HG03135 (cell line): ENCODE measurements at regions not wholly inside any gene's neighbourhood (a gene's known extent, or its start where the extent isn't known, plus 50 kb on each side); places are given as distances from the start of the nearest gene placed in this dataset.
"Not testable (repeated sequence)": the region's sequence is repeated elsewhere in the genome, so short reads cannot be mapped to it uniquely, and the experiment has no call there.

ENCODE experiments used
- ATAC-seq: cut with Tn5 transposase; IDR thresholded peaks from one replicate; pipeline ENCODE4 v1.9.1; 2021; ENCODE audit warnings: mild to moderate bottlenecking, moderate library complexity; ENCODE audit not compliant: unreplicated experiment

DNA sequence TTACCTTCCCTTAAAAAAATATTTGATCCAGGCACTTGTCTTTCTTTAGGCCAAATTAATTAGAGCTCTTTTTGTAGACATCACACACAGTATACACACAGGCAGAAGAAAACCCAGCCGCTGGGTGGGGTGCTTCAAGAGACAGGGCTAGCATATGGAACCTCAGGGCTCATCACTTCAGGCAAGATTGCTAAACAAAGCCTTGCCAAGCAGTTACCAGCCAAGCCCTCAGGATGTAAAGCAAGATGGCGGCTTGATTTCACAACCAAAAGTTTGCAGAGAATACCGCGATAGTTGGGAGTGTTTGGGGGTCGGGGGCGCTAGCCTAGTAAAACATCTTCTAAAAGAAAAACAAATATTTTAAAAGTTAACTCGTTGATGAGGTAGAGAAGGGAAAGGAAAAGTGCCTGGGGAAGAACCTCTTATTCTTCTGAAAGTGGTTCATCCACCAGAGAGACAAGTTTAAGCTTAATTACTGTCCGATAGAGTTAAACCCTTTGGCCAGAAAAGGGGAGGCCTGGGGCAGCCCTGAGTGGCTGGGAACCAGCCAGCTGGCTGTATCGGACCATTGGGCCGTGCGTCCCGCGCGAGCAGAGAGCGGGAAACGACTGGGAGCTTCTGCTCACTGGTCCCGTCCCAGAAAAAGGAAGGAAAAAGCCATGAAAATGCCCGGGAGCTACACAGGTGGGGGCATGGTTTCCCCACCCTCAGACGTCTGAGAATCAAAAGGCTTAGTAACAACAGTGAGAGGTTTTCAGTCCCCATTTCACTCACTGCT lies 254.9 kb upstream of the PCDH20 start:
- ATAC-seq: no peak

DNA sequence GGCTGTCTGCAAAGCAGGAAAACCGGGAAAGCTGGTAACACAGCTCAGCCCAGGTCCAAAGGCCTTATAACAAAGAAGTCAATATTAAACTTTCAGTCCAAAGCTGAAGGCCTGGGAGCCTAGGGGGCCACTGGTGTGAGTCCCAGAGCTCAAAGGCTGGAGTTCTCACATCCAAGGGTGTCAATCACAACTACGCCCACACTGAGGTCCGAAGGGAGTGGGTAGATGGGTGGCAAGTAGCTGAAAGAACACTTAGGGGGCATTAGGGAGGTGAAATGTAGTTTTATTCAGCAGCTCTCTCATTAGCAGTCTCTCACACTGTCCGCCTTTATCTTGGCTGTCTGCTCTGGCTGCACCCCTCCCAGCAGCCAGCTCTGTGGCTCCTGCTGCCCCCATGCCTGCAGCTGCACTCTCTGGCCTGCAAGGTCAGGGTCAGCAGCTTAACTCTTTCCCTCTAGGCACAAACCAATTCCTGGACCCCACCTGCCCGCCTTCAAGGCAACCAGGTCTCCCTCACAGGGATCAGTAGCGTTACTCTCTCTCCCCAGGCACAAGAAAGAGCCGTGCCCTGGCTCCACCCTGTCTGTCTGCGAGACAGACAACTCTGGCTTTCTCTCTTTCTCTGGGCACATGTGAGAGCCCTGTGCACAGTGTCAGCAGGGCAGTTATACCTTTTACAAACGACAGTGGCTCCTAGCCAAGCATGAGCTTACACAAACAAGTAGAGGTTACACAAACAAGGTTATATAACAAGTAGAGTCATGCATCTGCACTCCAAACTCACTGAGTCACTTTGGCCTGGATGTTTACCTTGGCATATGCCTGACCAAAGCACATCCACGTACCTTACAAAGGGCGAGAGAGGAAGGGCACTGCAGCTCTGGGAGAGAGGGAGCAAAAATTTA lies 249.4 kb upstream of the PCDH20 start:
- no peak for ATAC-seq

DNA sequence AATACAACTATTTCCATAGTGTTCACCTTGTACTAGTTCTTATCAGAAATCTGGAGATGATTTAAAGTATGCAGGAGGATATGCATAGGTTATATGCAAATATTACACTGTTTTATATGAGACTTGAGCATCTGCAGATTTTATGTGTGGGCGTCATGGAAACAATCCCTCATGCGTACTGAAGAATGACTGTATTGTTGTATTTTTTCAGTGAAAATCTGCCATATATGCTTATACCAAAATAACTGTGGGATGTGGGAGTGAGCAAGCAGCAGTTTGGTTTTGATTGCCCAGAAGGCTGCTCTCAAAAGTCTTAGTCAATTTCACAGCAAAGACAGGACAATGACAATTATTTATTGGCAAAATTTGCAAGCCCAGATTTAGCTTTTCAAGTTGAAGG lies 238.8 kb upstream of the PCDH20 start:
- ATAC-seq: no peak

DNA sequence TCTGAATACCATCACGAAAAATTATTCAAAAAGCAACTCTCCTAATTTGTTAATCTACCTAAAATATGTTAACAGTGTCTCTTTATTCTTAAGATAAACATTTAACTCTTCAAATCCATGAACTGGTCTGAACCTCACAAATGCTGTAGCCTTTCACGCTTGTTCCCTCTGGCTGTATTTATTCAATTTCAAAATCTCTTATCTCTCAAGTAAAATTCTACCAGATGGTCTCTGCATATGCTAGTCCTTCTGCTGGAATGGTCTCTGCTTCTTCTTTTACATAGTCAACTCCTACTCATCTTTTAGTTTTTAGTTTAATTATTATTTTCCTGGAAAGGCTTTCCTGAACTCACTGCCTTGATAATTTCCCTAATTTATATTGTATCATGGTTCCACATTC lies 232.9 kb upstream of the PCDH20 start:
- no peak for ATAC-seq

DNA sequence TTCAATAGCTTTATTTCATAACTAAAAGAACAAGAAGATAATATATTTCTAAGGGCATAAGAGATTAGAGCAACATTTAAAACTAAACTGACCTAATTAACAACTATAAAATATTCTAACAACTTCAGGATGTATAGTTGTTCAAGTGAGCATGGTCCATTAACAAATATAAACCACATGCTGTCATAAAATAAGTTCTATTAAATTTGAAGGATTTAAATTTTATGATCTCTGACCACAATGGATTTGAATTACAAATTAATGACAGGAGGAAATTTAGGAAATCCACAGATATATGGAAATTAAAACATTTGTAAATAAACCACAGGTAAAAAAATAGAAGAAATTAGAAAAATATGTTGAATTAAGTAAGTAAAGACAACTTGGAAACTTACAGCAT lies 196.5 kb upstream of the PCDH20 start:
- no peak for ATAC-seq

DNA sequence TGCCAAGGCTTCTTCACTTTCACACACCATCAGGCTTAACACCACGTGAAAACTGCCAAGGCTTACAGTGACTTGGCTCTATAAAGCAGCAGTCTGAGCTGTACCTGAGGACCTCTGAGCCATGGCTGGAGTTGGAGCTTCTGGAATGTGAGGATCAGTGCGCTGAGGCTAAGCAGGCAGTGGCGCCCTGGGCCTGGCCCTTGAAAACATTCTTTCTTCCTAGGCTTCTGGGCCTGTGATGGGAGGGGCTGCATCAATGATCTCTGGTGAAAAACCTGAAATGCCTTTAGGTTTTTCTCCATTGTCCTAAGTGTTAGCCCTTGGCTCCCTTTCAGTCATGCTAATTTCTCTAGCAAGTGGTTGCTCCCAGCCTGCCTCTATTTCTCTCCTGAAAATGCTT lies 192.5 kb upstream of the PCDH20 start:
- ATAC-seq: no peak

DNA sequence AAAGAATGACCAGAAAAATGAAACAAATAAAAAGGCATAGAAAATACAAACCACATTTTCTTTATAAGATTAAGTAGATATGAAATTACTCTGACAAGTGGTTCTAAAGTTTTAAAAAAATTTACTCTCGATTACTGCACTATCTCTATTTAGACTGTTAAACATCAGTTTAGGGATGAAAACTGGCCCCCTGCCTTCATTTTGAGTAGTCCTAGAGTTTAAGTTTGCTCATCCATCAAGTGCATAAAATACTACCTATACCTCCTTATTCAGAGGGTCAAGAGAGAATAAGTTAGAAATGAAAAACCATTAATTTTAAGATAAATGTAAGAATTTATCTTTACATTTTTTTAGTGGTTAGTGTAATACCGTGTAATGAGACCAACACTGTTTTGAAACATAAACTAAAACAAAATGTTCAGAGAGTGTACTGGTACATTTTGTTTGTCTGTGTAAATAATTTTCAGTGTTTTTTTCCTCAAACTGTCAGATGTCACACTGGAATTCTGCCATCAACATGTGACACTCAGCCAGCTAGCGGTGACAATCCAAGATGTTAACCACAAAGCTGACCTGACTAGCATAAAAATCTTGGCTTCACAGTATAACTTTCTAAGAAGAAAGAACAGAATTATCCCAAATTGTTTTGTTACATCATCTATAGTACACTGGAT lies 184.8 kb upstream of the PCDH20 start:
- no peak for ATAC-seq

DNA sequence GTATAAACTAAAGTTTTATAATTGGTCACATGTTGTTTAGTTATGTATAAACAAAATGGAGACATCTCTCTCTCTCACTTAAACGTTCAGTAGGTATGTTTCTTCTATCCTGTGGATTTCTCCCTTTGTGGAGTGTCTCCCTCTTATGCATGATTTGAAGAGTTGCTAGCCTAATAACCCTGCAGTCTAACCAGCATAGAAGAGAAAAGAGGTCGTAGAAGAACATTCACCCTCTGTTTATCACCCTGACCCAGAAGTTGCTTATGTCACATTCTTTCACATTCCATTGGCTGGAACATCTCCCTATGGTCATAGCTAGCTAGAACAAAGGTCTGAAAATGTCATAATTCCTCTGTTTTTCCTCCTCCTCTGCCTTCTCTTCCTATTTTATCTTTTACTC lies 176.8 kb upstream of the PCDH20 start:
- ATAC-seq: no peak

DNA sequence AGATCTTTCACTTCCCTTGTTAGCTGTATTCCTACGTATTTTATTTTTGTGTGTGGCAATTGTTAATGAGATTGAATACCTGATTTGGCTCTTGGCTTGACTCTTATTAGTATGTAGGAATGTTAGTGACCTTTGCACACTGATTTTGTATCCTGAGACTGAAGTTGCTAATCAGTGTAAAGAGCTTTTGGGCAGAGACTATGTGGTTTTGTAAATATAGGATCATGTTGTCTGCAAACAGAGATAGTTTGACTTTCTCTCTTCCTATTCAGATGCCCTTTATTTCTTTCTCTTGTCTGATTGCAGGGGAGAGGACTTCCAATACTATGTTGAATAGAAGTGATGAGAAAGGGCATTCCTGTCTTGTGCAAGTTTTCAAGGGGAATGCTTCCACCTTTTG lies 160.3 kb upstream of the PCDH20 start:
- ATAC-seq: no peak

DNA sequence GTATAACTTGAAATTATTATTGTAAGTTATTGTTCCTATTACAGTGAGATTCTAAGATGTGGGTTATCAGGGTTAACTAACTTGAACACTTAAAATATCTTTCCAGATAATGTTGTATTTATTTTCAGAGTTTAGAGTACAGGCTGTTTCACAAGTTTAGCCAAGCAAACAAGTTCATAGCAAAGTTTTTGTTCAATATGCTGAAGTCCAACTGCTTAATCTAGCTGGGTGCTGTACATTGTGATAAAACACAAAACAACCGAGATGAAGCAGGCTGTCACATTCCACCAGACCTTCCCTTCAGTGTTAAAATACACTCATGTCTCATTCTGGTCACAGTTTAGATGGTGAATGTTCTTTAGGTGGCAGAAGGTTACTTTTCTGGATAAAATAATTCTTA lies 148.0 kb upstream of the PCDH20 start:
- no peak for ATAC-seq

DNA sequence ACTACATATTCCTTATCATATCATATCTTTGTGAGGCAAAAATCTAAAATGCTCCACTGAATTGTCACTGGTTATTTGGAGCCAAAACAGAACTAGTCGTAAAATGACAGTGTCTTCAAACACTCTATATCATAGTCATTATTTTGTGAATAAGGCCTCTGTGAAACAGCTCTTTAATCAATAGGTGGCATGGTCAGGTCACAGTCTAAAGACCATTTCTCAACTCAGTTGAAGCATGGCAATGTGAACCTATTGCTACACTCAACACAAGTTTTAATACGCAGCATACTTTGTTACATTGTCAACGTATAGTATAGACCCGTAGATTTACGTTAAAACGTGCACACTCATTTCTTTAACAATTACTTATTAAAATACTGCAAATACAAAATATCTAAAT lies 131.3 kb upstream of the PCDH20 start:
- ATAC-seq: no peak

DNA sequence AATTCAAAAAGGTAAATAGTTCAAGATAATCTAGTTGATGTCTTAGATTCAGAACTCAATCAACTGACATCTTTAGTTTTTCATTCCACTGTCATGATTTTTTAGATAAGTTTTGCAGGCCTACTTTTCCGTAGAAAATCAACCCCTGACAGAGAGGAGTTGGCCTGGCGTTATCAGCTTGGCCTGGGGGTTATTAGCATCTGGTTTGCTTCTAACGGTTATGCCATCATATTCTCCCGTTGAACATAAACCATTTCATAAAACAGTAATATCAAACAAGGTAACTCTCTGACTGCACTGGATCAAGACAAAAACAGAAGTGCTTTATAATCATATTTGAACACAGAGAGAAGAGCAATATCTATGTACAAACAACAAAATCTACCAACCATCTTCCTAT lies 130.8 kb upstream of the PCDH20 start:
- no peak for ATAC-seq

DNA sequence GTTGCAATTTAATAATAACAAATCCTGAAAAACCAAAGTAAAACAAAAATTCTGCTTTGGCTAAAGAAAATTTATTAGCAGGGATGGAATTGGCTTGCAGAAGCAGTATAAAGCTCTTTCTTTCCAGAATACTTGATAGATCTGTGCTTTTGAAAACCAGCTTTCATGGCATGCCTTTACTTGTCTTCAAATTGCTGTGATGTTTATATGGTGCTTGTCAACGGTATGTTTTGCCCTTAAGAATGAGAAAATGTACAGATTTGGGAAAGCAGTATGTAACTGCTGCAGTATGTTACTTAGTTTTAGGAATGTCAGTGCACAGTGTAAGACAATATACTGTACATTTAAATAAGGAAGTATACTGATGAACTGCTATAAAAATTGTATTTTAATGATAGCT lies 120.8 kb upstream of the PCDH20 start:
- no peak for ATAC-seq

DNA sequence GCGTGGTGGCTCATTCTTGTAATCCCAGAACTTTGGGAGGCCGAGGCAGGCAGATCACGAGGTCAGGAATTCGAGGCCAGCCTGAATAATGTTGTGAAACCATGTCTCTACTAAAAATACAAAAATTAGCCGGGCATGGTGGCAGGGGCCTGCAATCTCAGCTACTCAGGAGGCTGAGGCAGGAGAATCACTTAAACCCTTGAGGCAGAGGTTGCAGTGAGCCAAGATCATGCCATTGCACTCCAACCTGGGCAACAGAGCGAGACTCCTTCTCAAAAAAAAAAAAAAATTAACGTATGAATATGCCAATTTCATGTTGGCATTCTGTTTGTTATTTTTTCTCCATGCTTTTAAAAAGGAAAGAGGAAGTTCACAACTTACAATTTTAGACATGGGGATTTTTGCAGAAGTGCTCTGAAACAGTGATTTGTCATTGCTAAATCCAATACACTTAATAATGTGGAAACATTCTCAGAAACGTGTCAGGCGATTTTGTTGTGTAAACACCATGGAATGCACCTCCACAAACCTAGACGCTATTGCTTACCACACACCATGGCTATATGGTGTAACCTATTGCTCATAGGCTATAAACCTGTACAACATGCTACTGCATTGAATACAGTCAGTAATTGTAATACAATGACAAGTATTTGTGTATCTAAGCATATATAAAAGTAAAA lies 115.9 kb upstream of the PCDH20 start:
- ATAC-seq: no peak

DNA sequence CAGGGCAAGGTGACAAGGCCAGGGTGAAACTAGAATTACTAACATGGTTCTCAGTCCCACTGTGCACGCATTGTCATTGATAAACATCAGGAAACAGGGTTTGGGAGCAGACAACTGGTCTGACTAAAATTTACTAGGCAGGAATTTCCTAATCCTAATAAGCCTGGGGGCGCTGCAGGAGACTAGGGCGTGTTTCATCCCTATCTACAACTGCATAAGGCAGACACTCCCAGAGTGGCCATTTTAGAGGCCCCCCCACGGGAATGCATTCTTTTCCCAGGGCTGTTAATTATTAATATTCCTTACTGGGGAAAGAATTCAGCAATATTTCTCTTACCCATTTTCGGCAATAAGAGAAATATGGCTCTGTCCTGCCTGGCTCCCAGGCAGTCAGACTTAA lies 103.6 kb upstream of the PCDH20 start:
- not testable (repeated sequence) for ATAC-seq

DNA sequence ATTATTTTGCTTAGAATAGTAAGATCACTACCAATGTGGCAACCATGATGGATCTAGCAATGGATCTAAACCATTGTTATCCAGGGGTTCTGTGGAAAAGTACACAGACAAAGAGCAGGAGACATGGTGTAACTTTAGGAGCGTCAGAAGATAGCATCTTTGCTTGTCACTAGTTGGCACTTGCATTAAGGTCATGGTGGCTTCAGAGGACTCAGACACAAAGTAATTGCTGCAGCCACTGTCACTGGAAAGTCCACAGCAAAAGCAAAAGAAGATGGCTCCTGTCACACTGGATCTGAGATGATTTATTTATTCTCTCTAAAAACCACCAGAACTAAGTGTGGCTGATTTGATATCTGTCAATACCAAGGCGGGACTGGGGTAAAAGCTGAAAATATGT lies 93.3 kb upstream of the PCDH20 start:
- ATAC-seq: no peak

DNA sequence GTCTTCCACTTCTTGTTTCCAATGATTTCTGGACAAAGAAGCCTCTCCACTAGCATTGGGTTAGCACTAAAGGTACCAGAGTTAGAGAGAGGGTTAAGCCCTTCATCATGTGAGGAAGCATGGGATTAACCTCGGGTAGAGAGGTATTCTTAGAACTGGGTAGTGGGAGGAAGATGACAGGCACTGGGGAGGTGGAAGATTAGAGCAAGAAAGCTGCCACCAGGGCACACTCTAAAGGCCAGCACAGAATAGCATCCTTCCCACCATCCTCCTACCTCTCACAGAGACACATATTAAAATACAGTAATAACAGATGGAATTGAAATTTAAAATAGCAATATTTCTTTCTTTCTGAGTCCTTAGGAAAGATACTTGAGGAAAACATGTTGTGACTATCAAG lies 84.5 kb upstream of the PCDH20 start:
- no peak for ATAC-seq

DNA sequence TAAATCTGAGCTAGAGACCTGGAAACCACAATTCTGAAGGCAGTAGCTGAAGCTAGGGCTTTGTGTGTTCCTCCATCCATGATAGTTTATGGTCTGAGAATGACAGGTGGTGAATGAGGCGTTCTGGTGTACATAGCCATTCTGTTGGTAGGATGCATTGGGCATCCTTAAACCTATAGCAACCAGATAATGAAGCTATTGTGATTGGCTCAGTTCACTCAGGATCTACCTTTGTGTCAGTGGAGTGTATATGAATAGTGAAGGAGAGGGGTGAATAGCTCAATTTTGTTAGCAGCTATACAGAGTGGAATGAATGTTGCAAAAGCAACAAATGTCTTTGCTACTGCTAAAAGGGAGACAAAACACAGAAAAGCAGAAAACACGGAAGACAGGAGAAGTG lies 80.0 kb upstream of the PCDH20 start:
- ATAC-seq: no peak

DNA sequence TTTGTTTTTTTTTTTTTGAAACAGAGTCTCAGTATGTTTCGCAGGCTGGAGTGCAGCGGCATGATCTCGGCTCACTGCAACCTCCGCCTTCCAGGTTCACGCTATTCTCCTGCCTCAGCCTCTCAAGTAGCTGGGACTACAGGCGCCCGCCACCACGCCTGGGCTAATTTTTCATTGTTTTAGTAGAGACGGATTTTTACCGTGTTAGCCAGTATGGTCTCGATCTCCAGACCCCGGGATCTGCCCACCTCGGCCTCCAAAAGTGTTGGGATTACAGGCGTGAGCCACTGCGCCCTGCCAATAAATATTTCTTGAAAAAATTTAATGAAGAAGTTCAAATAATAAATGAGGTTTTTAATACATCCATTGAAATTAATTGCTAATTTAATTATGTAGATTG lies 77.9 kb upstream of the PCDH20 start:
- not testable (repeated sequence) for ATAC-seq

DNA sequence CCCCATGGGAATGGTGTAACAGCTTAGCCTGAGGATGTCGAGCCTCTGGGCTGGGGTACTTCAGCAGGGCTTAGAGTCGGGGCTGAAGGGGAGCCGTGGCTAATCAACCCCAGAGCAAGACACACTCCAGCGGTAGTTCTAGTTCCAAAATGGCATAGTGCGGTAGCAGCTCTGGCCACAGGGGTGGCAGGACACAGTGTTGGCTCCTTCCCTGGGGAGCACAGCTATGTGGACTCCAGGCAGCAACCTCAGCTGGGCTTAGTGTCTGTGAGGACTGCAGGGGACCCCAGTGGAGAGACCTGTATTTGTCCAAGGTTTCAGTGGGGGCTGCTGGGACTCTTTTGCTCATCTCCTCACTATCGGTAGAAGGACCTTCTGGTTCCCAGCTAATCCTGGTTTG lies 70.8 kb upstream of the PCDH20 start:
- ATAC-seq: no peak

DNA sequence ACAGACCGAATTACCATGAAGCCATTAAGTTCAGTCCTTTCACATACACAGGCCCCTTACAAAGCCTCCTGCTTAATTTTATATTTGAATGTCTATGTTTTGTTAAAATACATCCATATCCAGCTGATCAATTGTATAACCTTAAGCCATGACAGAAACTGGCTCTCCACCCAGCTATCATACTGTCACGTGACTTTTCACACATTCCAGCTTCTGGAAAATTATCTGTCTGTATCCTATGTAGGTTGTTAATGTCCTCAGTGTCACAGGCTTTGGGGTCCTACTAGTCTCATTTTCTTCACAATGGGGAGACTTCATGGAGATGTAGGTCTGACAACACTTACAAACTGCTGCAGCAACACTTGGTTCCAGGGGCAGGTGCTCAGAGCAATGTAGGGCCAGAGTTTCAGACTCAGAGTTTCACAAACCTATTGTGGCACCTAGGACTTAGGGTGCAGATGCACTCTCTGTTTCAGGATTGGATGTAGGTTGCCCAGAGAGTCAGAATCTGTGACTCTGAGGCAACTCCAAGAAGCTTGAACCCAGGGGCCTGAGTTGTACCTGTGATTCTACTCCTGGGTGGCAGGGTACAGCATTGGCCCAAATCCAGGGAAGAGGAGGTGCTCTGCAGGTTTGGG lies 69.6 kb upstream of the PCDH20 start:
- ATAC-seq: no peak
